Esophagus squamous epithelium (tissue), 4 donors: ENCODE measurements at regions not wholly inside any gene's neighbourhood (a gene's known extent, or its start where the extent isn't known, plus 50 kb on each side); places are given as distances from the start of the nearest gene placed in this dataset.

Source experiments
- POLR2A ChIP-seq, 4 donors: fragments of 450-650 bp; IDR thresholded peaks; one replicate each; pipeline ENCODE4 v1.6.1; 2017; ENCODE audit warnings: antibody characterized with exemption in 4 of 4, mild to moderate bottlenecking in 4 of 4, moderate library complexity in 3 of 4
- TF ChIP-seq, protein P1 (sequence below), 6 experiments: fragments of 450-650 bp in 4 of 6; fragments of 200-600 bp in 2 of 6; sonication (generic) in 2 of 6; IDR thresholded peaks; one replicate each; pipeline ENCODE4 v1.5.1; 2016 to 2019; ENCODE audit warnings: antibody characterized with exemption in 6 of 6, mild to moderate bottlenecking in 4 of 6, moderate library complexity in 4 of 6

DNA sequence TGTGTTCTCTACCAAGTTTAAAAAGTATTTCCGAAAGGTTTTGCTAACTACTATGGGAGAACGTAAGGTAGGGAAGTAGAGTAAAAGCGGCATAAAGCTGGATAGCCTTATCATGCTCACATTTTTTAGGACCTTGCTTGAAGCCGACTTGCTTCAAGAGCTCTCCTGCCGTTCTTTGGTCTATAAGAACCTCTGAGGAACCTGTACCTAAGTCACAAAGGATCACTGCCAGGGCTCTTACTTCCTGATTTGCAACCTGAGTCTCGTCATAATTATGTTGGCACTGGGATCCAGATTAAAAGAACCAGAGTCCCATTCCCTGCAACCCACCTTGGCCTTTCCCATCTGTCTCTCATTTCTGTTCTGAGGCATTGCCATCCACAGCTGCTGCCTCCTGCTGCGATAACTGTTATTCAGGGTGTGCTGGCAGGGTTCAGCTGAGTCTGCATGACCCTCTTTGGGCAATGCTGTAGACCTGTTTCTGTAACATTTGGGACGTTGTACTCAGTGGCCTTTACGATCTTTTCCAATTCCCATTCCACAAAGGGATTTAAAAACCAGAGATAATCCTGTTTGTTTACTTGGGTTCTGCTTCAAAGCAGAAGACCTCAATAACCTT is 131.0 kb upstream of the UMPS start:
- TF ChIP-seq, protein P1, sequence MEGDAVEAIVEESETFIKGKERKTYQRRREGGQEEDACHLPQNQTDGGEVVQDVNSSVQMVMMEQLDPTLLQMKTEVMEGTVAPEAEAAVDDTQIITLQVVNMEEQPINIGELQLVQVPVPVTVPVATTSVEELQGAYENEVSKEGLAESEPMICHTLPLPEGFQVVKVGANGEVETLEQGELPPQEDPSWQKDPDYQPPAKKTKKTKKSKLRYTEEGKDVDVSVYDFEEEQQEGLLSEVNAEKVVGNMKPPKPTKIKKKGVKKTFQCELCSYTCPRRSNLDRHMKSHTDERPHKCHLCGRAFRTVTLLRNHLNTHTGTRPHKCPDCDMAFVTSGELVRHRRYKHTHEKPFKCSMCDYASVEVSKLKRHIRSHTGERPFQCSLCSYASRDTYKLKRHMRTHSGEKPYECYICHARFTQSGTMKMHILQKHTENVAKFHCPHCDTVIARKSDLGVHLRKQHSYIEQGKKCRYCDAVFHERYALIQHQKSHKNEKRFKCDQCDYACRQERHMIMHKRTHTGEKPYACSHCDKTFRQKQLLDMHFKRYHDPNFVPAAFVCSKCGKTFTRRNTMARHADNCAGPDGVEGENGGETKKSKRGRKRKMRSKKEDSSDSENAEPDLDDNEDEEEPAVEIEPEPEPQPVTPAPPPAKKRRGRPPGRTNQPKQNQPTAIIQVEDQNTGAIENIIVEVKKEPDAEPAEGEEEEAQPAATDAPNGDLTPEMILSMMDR (IDR thresholded peaks at IDR 0.05), result no peak
- no peak for TF ChIP-seq POLR2A (IDR thresholded peaks at IDR 0.05)
